COLO668 (cell line): ENCODE measurements at regions not wholly inside any gene's neighbourhood (a gene's known extent, or its start where the extent isn't known, plus 50 kb on each side); places are given as distances from the start of the nearest gene placed in this dataset.
"Not testable (repeated sequence)": the region's sequence is repeated elsewhere in the genome, so short reads cannot be mapped to it uniquely, and the experiment has no call there.

Experiments
- DNase-seq: peaks from one replicate; lab custom pipeline; 2025; ENCODE audit not compliant: unreplicated experiment; lab: John Stamatoyannopoulos, UW

DNA sequence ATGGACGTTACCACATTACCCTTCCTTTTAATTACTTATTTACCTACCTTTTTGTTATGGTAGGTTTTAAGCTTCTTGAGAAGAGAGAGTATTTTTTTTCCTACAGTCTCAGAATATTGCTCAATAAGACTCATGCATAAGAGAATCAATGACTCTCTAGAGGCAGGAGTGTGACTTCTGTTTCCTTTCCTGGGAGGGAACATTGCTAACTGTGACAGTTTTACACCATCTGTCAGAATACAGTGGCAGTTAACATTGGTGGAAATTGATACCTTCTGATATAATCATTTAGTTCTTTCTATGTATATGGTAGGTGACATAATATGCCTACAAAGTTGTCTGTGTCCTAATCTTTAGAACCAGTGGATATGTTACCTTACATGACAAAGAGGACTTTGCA, 348.7 kb upstream of the POT1 start:
- DNase-seq = no peak

DNA sequence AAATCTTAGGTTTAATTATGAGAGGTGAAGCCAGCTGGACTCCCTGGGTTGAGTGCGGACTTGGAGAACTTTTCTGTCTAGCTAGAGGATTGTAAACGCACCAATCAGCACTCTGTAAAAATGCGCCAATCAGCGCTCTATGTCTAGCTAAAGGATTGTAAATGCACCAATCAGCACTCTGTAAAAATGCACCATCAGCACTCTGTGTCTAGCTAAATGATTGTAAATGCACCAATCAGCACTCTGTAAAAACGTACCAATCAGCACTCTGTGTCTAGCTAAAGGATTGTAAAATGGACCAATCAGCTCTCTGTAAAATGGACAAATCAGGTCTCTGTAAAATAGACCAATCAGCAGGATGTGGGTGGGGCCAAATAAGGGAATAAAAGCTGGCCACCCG, 345.1 kb upstream of the POT1 start:
- not testable (repeated sequence) for DNase-seq

DNA sequence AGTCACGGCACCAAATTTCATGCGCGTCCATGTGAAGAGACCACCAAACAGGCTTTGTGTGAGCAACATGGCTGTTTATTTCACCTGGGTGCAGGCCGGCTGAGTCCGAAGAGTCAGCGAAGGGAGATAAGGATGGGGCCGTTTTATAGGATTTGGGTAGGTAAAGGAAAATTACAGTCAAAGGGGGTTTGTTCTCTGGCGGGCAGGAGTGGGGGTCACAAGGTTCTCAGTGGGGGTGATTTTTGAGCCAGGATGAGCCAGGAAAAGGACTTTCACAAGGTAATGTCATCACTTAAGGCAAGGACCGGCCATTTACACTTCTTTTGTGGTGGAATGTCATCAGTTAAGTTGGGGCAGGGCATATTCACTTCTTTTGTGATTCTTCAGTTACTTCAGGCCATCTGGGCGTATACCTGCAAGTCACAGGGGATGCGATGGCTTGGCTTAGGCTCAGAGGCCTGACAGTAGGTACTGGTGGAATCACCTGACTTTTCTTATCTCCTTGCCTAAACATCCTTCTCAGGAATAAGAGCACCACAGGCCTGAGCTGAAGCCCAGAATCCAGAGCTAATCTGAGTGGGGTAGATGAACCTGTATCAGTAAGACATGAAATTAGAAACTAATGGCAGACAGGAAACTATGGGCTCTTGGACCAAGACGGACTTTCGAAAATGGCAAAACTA, 334.7 kb upstream of the POT1 start:
- DNase-seq = not testable (repeated sequence)

DNA sequence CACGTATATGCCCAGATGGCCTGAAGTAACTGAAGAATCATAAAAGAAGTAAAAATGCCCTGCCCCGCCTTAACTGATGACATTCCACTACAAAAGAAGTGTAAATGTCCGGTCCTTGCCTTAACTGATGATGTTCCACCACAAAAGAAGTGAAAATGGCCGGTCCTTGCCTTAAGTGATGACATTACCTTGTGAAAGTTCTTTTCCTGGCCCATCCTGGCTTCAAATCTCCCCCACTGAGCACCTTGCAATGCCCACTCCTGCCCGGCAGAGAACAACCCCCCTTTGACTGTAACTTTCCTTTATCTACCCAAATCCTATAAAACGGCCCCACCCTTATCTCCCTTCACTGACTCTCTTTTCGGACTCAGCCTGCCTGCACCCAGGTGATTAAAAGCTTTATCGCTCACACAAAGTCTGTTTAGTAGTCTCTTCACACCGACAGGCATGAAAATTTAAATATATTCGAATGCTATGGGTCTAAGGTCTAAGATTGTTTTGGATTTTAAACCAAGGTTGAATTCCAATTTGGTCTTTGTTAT, 329.3 kb upstream of the POT1 start:
- DNase-seq = not testable (repeated sequence)

DNA sequence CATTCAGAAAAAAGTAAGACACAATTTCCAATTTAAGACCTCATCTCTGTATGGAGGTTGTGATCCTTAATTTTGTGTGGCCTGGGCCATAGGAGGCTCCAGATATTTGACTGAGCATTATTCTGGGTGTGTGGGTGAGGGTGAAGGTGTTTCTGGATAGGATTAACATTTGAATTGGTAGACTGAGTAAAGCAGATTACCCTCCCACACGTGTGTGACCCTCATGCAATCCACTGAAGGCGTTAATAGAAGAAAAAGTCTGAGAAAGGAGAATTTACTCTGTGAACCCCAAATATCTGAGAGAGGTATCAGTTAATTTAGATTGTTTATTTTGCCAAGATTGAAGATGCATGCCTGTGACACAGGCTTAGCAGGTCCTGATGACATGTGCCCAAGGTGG, 328.0 kb upstream of the POT1 start:
- DNase-seq = no peak

DNA sequence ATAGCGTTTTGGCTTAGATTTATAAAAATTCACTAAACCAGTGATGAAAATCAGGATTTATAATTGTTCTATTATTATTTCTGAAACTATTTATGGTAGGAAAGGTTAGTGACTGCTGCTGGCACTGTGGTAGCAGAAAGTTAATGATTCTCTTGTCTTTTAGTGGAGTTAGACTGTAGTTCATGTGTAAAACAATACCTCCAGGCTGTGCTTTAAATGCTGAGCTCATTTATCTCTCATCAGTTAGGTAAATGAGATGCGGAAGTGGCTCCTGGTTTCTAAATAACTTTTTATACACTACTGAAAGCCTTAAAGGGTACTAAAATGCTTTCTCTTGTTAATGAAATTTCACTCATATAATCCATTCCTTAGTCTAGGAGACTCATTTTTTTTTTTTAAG, 326.8 kb upstream of the POT1 start:
- no peak for DNase-seq

DNA sequence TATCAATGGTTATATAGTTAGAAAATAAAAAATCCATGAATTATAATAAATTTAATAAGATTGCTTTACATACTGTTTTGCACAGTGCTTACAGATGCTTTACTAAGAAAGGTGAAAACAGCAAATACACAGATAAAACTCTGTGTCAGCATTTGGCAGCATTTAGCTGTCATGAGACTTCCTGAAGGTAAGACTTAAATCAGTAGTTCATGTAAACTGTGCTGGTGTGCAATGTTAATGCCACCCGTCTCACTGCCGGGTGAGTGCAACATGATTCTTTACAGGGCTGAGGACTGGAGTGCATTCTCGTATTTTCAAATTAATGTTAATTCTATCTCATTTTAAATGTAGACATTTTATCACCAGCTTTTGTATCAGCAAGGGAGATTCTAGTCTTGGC, 326.2 kb upstream of the POT1 start:
- DNase-seq = no peak

DNA sequence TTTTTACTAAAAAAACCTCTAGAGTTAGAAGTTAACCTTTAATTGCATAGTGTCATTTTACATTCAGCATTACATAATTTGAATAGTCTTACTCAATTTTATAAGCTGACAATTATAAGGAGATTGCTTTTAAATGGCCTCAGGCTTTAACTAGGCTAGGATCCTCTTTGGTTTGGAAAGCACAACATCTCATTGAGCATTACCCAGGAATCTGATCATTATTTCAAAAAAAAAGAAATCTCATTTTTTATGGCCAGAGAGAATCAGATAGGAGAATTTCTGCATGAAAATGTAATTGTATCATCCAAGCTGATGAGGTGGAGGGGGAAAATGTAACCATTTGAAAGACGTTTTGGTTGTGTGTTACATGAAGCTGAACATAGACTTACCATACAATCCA, 324.9 kb upstream of the POT1 start:
- DNase-seq = no peak

DNA sequence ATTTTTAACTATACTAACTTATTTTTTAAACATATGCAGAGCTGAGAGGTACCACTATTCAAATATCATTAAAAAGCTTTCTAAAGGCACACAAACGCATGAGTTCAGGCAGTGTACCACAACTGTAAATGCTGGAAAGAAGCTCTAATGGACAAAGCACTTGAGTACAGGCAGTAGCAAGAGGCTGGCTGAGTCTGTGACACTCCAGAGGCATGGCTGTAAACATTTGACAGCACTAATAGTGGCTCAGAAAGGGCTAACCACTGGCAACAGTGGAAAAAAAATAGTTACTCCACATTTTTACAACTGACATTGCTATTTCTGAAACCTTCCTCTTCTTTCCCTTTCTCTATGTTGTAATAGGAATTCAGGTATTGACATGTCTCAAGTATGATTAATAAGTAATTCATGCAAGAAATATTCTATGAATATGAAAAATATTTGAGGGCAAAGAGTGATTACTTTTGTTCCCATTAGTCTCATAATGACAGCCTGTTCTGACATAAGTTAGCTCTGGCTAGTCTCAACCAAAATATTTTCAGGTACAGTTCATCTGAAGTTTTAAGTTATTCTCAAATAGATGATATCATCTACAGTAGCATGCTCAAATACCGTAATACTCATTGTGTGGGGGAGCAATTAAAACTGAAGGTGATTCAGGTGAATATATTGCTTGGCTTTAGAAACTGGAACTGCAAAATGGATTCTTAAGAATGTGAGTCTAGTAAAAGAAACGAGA, 324.0 kb upstream of the POT1 start:
- no peak for DNase-seq

DNA sequence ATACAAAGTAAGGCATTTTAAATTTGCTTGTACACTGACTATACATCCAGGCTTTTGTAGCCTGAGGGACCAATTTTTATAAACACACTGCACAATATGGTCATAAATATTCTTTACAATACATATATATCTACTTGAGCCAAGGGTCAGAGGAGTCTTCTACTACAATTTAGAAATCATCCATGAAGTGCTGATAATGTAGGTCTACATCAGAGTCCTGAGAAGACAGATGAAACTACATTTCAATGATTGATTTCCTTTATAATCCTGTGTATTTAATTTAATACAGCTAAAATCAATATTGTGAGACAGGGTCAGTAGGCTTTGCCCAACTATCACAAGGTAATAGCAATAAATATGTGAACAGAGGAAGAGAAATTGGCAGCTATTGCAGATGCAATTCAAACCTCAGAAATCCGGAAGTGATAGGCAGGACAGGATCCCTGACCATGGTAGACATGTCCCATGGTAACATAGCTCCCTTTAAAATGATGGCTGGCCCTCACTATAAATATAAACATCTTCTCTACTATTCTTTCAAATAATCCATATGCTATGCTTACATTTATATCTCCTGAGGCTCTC, 318.0 kb upstream of the POT1 start:
- no peak for DNase-seq

DNA sequence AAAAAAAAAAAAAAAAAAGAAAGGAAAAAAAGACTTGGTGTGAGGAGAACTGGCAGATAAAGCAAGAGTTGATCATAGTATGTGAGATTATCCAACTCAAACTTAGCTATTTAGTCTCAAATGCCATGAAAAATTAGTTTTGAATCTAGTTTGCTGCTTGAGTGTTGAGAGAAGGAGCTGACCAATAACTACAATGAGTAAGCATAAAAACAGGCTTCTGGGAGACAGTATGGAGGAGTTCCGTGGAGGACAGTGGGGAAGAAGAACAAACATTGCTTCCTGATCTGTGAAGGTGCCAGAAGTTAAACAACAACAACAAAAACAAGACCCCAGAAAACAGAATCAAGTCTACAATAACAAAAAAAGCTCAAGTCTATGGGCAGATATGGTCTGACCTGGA, 317.1 kb upstream of the POT1 start:
- DNase-seq = no peak

DNA sequence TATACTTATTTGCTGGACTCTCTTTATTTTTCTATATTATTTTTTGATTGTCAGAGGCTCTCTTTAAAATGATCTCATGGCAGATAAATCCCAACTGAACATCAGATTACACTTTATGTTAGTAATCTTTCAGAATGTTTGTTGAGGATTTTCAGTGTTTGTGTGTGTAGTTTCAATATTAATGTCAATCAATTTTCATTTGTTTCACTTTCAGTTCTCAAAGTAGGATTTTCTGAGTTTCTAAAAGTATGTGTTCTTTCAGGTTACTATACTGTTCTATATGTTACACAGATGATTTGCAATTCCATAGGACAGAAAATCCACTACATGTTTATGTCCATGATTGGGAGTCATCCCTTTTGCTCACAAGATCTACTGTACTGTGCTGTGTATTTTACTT, 311.9 kb upstream of the POT1 start:
- no peak for DNase-seq

DNA sequence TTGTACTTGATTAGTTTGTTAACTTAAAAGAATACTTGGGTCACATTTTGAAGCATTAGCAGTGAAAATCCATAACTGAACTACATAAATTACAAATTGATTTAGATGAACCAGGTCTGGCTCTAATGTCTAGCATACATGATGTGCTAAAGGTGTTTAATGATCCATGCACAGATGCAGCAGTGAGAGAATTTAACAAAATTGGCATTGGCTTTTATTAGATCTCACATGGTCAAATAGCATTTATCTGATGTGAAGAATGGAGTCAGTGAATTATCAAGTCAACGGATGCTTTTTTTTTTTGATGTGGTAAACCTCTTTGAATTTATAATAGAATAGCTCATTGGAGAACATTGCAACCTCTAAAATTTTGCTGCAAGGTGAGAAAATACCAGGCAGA, 293.0 kb upstream of the POT1 start:
- DNase-seq = no peak

DNA sequence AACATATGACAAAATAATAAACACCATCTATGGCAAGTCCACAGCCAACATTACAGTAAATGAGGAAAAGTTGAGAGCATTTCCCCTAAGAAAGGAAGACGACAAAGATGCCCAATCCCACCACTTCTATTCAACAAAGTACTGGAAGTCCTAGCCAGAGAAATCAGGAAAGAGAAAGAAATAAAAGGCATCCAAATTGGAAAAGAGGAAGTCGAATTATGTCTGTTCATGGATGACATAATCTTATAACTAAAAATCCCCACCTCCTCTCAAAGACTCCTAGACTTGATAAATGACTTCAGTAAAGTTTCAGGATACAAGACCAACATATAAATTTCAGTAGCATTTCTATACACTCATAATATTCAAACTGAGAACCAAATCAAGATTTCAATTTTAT, 288.5 kb upstream of the POT1 start:
- DNase-seq = no peak

DNA sequence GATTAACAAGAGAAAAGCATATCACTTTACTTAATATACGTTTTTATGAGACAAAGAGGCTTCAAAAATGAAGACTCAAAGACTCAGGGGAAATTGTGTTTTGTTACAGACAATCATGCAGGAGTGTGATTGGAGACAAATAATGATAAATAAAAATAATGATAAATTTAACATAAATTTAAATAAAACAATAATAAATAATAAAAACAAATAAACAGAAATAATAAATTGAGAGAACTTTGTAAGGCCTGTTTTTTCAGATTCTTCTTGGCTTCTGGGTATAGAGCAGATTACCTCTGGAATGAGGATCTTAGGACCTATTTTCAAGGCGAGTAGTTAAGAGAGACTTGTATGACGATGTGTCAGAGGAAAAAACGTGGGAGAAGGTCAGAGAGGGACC, 271.4 kb upstream of the POT1 start:
- DNase-seq = no peak

DNA sequence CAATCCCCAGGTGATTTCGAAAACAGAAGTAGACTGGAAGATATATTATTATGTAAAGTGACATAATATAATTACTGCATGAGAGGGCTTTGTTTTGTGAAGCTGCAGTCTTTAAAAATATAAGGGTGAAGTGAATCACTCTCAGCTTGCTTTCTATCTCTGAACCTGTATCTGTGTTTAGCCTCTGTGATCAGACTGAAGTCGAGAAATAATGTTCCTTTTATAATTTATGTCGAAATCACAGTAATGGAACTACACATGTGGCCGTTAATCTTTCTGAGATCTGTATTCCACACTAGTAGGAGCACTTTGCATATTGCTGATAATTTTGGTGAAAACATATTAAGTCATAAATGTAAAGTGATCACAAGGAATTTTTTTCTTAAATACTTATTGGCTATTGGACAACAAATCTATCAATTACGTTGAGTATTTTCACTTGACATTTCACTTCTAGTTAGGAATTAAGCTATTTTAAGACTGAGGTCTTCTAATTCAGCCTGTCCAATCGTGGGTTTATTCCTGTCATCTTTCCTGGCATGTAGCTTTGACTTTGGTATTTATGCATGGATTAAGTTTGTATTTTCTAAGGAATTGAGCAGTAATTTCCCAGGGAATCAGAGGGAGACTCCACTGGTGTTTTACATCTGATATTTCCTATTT, 268.2 kb upstream of the POT1 start:
- DNase-seq = no peak

DNA sequence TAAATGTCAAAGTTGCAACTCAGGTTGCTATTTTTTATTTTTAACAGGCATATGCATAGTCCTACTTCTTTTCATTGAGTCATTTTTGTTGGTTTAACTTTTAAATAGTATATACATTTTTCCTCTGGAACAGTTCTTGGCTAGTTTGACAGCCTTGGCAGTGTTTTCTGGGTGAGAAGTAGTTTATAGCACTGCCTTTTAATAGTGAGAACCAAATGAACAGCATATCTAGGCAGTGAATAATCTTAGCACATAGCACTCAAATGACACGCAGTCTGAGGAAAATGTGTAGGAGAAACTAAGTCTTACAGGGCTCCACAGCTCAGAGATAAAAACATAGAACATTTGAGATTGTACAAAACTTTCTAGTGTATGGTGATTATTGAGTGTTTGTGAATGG, 265.5 kb upstream of the POT1 start:
- DNase-seq = no peak

DNA sequence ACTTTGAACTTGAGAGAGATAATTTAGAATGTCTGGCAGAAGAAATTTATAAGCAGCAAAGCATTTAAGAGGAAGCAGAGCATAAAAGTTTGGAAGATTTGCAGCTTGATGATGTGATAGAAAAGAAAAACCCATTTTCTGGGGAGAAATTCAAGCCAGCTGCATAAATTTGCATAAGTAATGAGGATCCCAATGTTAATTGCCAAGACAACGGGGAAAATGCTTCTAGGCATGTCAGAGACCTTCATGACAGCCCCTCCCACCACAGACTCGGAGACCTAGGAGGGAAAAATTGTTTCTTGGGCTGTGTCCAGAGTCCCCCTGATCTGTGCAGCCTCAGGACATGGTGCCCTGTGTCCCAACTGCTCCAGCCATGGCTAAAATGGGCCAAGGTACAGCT, 263.6 kb upstream of the POT1 start:
- DNase-seq = no peak

DNA sequence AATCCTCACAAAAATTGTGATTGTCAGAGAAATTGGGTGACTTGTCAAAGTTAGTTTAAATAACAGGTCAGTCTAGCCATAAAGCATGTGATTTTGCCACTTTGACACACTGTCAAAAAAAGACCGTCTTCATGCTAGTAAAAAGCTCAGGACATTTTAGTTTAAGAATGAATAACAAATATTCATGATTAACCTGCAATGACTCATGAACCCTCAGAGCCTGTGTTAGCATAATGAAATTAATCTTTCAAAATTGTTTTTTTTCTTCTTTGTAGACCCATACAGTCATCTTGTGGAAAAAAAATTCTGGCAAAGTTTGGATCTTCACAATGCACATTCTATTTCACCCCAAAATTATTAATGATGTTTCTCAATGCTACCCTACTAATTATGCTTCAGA, 255.2 kb upstream of the POT1 start:
- no peak for DNase-seq

DNA sequence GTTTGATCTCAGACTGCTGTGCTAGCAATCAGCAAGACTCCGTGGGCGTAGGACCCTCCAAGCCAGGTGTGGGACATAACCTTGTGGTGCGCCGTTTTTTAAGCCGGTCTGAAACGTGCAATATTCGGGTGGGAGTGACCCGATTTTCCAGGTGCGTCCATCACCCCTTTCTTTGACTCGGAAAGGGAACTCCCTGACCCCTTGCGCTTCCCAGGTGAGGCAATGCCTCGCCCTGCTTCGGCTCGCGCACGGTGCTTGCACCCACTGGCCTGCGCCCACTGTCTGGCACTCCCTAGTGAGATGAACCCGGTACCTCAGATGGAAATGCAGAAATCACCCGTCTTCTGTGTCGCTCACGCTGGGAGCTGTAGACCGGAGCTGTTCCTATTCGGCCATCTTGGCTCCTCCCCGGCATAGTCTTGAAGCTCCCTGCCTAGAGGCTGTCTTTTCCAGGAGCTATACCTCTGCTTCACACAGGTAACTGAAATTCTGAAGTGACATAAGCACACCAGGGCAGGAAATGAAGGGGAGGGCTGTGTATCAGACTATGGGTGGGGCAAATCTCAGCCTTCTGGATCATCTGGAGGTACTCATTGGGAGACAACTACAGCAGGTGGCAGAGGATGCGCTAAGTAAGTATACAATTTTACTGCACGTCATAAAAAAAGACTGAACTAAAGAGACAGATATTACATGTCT, 252.1 kb upstream of the POT1 start:
- not testable (repeated sequence) for DNase-seq

DNA sequence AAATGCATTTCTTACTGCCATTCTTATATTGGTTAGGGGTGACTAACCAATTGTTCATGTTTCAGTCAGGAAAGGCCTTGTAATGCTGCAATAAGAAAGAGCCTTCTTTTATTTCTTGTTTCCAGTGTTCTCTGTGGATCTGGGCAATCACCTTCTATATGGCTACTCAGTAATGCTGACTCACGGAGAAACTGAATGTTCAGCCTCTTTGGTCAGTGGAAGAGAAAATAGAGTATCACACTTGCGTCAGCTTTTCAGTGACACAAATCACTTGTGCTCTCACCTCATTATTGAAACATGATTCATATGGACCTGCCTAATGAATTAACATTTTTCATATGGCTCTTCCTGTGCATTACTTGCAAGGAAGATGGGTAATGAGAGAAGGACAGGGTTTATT, 243.9 kb upstream of the POT1 start:
- no peak for DNase-seq
